WERI-Rb-1 (cell line): ENCODE measurements at regions not wholly inside any gene's neighbourhood (a gene's known extent, or its start where the extent isn't known, plus 50 kb on each side); places are given as distances from the start of the nearest gene placed in this dataset.
"Not testable (repeated sequence)": the region's sequence is repeated elsewhere in the genome, so short reads cannot be mapped to it uniquely, and the experiment has no call there.

Experiments
- DNase-seq: peaks from one replicate; pipeline ENCODE4 v3.0.0-alpha.2; 2020
- H3K27ac ChIP-seq: fragments of 250-450 bp; sonication (Bioruptor Pico); 2 replicates; pipeline ENCODE4 v1.5.1; 2020; ENCODE audit warnings: mild to moderate bottlenecking, moderate library complexity
- H3K27me3 ChIP-seq: fragments of 250-450 bp; sonication (Bioruptor Pico); 2 replicates; pipeline ENCODE4 v1.5.1; 2021; ENCODE audit warnings: mild to moderate bottlenecking, low read depth, moderate library complexity; ENCODE audit not compliant: insufficient read depth, severe bottlenecking
- H3K36me3 ChIP-seq: fragments of 250-450 bp; sonication (Bioruptor Pico); 2 replicates; pipeline ENCODE4 v1.5.1; 2020; ENCODE audit warnings: mild to moderate bottlenecking, moderate library complexity
- H3K4me3 ChIP-seq: 2 replicates; pipeline ENCODE4 v1.5.1; 2011; ENCODE audit warnings: low read depth, mild to moderate bottlenecking, control low read depth, low read length
- H3K9me3 ChIP-seq: fragments of 250-450 bp; sonication (Bioruptor Pico); 2 replicates; pipeline ENCODE4 v1.5.1; 2021; ENCODE audit warnings: mild to moderate bottlenecking, moderate library complexity; ENCODE audit not compliant: severe bottlenecking
- TF ChIP-seq, protein P1 (sequence below): IDR thresholded peaks from 2 replicates; pipeline ENCODE4 v1.5.1; 2011; ENCODE audit warnings: low read depth, mild to moderate bottlenecking, control low read depth, inconsistent platforms, low read length

DNA sequence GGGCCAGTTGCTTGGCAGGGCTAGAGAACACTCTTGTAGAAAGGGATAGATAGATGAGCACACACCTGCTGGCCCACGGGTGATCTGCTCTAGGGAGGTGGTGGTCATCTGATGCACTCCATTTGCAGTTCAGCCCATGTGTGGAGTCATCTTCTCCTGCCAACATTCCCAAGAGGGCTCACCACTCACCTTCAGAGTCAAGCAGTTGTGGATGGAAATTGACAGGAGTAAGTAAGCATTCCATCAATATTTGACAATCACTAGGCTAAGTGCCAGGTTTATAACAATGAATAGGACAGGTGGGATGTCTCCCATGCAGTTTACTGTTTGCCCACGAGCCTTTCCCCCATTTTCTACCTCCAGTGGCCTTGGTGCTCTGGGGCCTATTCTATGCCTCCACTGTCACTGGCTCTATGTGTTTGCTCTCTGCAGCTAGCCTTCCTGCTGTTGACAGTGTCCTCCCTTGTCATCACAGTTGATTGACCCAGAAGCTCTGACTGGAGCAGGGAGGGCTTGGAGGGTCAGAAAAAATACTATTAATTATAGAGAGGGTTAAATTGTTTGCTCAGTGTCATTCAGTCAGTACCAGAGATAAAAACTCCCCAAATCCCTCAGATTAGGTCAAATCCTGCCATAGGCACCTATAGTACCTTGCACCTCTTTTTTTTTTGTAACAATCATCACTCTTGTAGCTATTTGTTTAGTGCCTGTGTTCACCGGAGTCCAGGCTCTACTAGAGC is 134.6 kb upstream of the PZP start:
- Histone ChIP-seq H3K27me3 (no peaks in the 10 kb centered on the region), H3K36me3 (no peaks in the 10 kb centered on the region), H3K9me3 (no peaks in the 10 kb centered on the region), H3K4me3 (no peak overlapping the region), H3K27ac (no peak overlapping the region)
- TF ChIP-seq, protein P1, sequence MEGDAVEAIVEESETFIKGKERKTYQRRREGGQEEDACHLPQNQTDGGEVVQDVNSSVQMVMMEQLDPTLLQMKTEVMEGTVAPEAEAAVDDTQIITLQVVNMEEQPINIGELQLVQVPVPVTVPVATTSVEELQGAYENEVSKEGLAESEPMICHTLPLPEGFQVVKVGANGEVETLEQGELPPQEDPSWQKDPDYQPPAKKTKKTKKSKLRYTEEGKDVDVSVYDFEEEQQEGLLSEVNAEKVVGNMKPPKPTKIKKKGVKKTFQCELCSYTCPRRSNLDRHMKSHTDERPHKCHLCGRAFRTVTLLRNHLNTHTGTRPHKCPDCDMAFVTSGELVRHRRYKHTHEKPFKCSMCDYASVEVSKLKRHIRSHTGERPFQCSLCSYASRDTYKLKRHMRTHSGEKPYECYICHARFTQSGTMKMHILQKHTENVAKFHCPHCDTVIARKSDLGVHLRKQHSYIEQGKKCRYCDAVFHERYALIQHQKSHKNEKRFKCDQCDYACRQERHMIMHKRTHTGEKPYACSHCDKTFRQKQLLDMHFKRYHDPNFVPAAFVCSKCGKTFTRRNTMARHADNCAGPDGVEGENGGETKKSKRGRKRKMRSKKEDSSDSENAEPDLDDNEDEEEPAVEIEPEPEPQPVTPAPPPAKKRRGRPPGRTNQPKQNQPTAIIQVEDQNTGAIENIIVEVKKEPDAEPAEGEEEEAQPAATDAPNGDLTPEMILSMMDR = no peak
- DNase-seq = no peak

DNA sequence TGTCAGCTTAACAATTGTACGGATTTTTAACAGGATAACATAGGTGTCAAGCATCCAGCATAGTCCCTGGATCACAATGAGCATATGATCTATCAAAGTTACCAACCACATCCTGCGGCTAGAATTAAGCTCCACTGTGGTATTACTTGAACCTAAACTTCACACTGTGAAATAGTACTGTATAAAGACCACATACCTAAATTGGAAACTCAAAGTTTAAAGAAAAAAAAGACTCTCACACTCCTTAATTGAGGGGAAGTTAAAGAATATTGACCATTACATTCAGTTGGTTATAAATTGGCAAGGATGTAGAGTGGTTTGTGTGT is 133.0 kb upstream of the PZP start:
- H3K27me3 ChIP-seq = no peaks in the 10 kb centered on the region
- H3K4me3 ChIP-seq = no peak overlapping the region
- no peak overlapping the region for H3K27ac ChIP-seq
- no peaks in the 10 kb centered on the region for H3K9me3 ChIP-seq
- TF ChIP-seq, protein P1 = no peak
- DNase-seq = no peak
- no peaks in the 10 kb centered on the region for H3K36me3 ChIP-seq

DNA sequence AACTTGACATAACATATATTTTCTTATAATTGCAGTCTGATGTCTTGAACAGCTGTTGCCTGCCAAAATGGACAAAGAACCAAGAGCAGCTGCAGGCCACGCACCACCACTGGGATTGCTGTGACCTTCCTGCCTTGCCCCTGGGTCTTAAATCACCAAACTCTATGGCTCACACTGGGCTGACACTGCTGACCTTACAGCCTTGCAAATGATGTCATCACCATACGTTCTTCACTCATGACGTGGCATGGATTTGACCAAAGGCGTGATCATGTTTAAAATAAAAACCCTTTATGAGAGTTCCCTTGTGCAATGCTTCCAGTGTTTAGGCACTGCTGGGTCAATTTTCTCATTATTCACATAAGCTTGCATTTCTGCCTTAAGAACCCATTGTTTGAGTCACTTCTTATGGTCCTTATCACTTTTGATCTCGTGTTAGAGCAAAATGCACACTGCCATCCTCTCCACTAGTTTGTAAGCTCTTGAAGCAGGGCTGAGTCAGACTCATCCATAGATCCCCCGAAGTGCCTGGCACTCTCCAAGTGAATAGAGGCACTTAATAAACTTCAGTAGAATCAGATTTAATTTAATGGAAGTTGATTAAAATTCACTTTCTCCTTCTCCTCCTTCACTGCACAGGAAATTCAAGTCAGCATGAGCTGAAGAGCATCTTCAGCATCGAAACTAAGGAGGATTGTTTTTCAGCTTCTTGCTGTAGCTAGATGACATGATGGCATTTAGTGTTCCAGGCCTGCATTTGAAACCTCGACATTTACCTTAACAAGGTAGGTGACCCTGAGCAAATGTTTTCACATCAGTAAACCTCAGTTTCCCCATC is 132.4 kb upstream of the PZP start:
- no peaks in the 10 kb centered on the region for H3K9me3 ChIP-seq
- H3K27me3 ChIP-seq = no peaks in the 10 kb centered on the region
- no peak for DNase-seq
- H3K36me3 ChIP-seq = no peaks in the 10 kb centered on the region
- TF ChIP-seq, protein P1 = no peak
- H3K4me3 ChIP-seq = no peak overlapping the region
- no peak overlapping the region for H3K27ac ChIP-seq

DNA sequence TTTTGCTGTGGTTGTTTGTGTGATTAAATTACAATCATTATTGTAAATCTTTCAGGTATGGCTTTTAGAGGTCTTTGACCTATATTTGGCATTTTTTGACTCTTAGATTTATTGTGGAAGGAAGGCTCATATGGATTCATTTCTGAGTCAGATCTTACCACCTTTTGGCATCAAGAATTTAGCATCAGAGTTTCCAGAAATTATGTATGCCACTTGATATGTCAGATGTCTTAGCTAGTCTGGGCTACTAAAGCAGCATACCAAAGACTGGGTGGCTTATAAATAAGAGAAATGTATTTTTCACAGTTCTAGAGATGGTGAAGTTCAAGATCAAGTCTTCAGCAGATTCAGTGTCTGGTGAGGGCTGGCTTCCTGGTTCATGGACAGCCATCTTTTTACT is 129.5 kb upstream of the PZP start:
- H3K4me3 ChIP-seq = no peak overlapping the region
- H3K36me3 ChIP-seq = no peaks in the 10 kb centered on the region
- no peak overlapping the region for H3K27ac ChIP-seq
- H3K9me3 ChIP-seq = no peaks in the 10 kb centered on the region
- no peak for DNase-seq
- H3K27me3 ChIP-seq = no peaks in the 10 kb centered on the region
- TF ChIP-seq, protein P1 = no peak

DNA sequence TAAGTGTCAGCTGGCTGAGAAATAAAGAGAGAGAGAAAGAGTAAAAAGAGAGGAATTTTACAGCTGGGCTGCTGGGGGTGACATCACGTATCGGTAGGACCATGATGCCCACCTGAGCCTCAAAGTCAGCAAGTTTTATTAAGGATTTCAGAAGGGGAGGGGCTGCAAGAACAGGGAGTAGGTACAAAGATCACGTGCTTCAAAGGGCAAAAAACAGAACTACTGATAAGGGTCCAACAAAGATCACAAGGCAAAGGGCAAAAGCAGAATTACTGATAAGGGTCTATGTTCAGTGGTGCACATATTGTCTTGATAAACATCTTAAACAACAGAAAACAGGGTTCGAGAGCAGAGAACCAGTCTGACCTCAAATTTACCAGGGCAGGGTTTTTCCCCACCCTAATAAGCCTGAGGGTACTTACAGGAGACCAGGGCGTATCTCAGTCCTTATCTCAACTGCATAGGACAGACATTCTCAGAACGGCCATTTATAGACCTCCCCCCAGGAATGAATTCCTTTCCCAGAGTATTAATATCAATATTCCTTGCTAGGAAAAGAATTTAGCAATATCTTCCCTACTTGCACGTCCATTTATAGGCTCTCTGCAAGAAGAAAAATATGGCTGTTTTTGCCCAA is 128.3 kb upstream of the PZP start:
- H3K9me3 ChIP-seq, H3K27ac ChIP-seq, H3K27me3 ChIP-seq, DNase-seq, H3K4me3 ChIP-seq, H3K36me3 ChIP-seq: not testable (repeated sequence)

DNA sequence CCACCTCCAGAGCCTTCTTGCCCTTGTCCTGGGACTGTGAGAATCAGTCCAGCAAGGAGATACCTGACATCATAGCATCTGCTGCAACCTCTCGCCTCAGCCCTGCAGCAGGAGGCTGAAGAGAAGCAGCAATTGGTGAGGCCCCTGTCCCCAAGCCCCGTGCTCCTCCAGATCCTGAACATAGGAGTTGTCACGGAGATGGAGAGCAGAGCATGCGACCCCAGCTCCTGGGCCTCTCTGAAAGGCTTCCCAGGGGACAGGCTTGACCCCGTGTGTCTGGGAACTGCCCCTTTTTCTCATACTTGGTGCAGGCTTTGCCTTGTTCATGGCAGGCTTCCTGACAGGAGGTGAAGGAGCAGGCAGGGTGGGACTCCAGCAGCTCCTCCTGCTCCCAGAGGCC is 127.7 kb upstream of the PZP start:
- H3K27ac ChIP-seq = no peak overlapping the region
- no peak for DNase-seq
- TF ChIP-seq, protein P1 = no peak
- no peaks in the 10 kb centered on the region for H3K9me3 ChIP-seq
- H3K36me3 ChIP-seq = no peaks in the 10 kb centered on the region
- H3K27me3 ChIP-seq = no peaks in the 10 kb centered on the region
- no peak overlapping the region for H3K4me3 ChIP-seq
